Activated naive CD4-positive, alpha-beta T cell treated with Interleukin-2 at 50 U/mL for 16 hours (primary cell): ENCODE measurements at regions not wholly inside any gene's neighbourhood (a gene's known extent, or its start where the extent isn't known, plus 50 kb on each side); places are given as distances from the start of the nearest gene placed in this dataset.
"Not testable (repeated sequence)": the region's sequence is repeated elsewhere in the genome, so short reads cannot be mapped to it uniquely, and the experiment has no call there.

Experiments used
- DNase-seq: peaks from one replicate; pipeline ENCODE4 v3.0.0-alpha.2; 2020

GRCh38 chr12:67852701-67853100 lies 136.5 kb upstream of the IFNG-AS1 start:
- DNase-seq, result no peak

GRCh38 chr12:67853204-67853603 lies 136.0 kb upstream of the IFNG-AS1 start:
- DNase-seq, result no peak

GRCh38 chr12:67854351-67854750 lies 134.9 kb upstream of the IFNG-AS1 start:
- DNase-seq, result no peak

- no peak for DNase-seq
Observed at GRCh38 chr12:67855103-67855502, 134.1 kb upstream of the IFNG-AS1 start.

- DNase-seq, result no peak
Observed at GRCh38 chr12:67871231-67871630, 118.0 kb upstream of the IFNG-AS1 start.

- DNase-seq, result no peak
Observed at GRCh38 chr12:67873355-67873754, 115.9 kb upstream of the IFNG-AS1 start.

GRCh38 chr12:67876305-67876915 lies 112.8 kb upstream of the IFNG-AS1 start:
- DNase-seq, result no peak

- DNase-seq, result no peak
Observed at GRCh38 chr12:67877727-67878126, 111.5 kb upstream of the IFNG-AS1 start.

GRCh38 chr12:67879937-67880336 lies 109.3 kb upstream of the IFNG-AS1 start:
- DNase-seq, result no peak

GRCh38 chr12:67881565-67881964 lies 107.7 kb upstream of the IFNG-AS1 start:
- DNase-seq, result no peak

- DNase-seq, result no peak
Observed at GRCh38 chr12:67884596-67884995, 104.7 kb upstream of the IFNG-AS1 start.

- DNase-seq, result no peak
Observed at GRCh38 chr12:67885375-67886169, 103.7 kb upstream of the IFNG-AS1 start.

- no peak for DNase-seq
Observed at GRCh38 chr12:67887065-67887464, 102.2 kb upstream of the IFNG-AS1 start.

GRCh38 chr12:67889931-67890330 lies 99.3 kb upstream of the IFNG-AS1 start:
- DNase-seq, result no peak

GRCh38 chr12:67890726-67891258 lies 98.5 kb upstream of the IFNG-AS1 start:
- no peak for DNase-seq

- no peak for DNase-seq
Observed at GRCh38 chr12:67891596-67891995, 97.7 kb upstream of the IFNG-AS1 start.

GRCh38 chr12:67892259-67893021 lies 96.8 kb upstream of the IFNG-AS1 start:
- DNase-seq, result no peak

GRCh38 chr12:67893022-67893580 lies 96.1 kb upstream of the IFNG-AS1 start:
- no peak for DNase-seq

- not testable (repeated sequence) for DNase-seq
Observed at GRCh38 chr12:67900418-67900817, 88.8 kb upstream of the IFNG-AS1 start.

GRCh38 chr12:67909091-67909531 lies 80.1 kb upstream of the IFNG-AS1 start:
- no peak for DNase-seq

- no peak for DNase-seq
Observed at GRCh38 chr12:67909681-67910080, 79.6 kb upstream of the IFNG-AS1 start.

GRCh38 chr12:67910360-67911274 lies 78.6 kb upstream of the IFNG-AS1 start:
- DNase-seq, result no peak
